Tibial nerve (tissue), 4 donors: ENCODE measurements at regions not wholly inside any gene's neighbourhood (a gene's known extent, or its start where the extent isn't known, plus 50 kb on each side); places are given as distances from the start of the nearest gene placed in this dataset.

Source experiments
- DNase-seq, 2 donors: peaks; one replicate each; pipeline ENCODE4 v3.0.0-alpha.2; 2019; ENCODE audit warnings: low spot score in 2 of 2
- H3K27ac ChIP-seq, 4 donors: fragments of 200-600 bp; sonication (generic) in 3 of 4; one replicate each; pipeline ENCODE4 v1.5.1; 2017 to 2019; ENCODE audit warnings: mild to moderate bottlenecking in 1 of 4
- H3K27me3 ChIP-seq, 2 donors: fragments of 200-600 bp; sonication (generic) in 1 of 2; one replicate each; pipeline versions ENCODE4 v1.5.1 to v1.6.0; 2017 to 2019
- H3K36me3 ChIP-seq, 3 donors: fragments of 200-600 bp; sonication (generic); one replicate each; pipeline ENCODE4 v1.5.1; 2018 to 2019
- H3K4me1 ChIP-seq, 4 donors: fragments of 200-600 bp; sonication (generic) in 3 of 4; one replicate each; pipeline ENCODE4 v1.5.1; 2017 to 2019
- H3K4me3 ChIP-seq, 4 donors: fragments of 200-600 bp; sonication (generic) in 3 of 4; one replicate each; pipeline ENCODE4 v1.5.1; 2017 to 2019; ENCODE audit warnings: mild to moderate bottlenecking in 1 of 4, moderate library complexity in 1 of 4
- H3K9me3 ChIP-seq, 4 donors: fragments of 200-600 bp; sonication (generic) in 3 of 4; one replicate each; pipeline ENCODE4 v1.5.1; 2017 to 2019
- EP300 ChIP-seq, 2 donors: sonication (generic); formaldehyde crosslinking; IDR thresholded peaks; one replicate each; pipeline ENCODE4 v1.6.1; 2017; ENCODE audit warnings: antibody characterized with exemption in 2 of 2, mild to moderate bottlenecking in 1 of 2
- POLR2A ChIP-seq, 2 donors: fragments of 450-650 bp; IDR thresholded peaks; one replicate each; pipeline ENCODE4 v1.6.1; 2017; ENCODE audit warnings: antibody characterized with exemption in 2 of 2, mild to moderate bottlenecking in 2 of 2, moderate library complexity in 2 of 2
- WGBS, 2 donors: methylation state at CpG; one replicate each; pipeline ENCODE4 v1.1.5; 2018; 5-methylcytosine and 5-hydroxymethylcytosine counted together
- TF ChIP-seq, protein P1 (sequence below), 5 experiments: fragments of 200-600 bp in 3 of 5; fragments of 450-650 bp in 2 of 5; sonication (generic) in 3 of 5; IDR thresholded peaks; one replicate each; pipeline ENCODE4 v1.5.1; 2016 to 2019; ENCODE audit warnings: antibody characterized with exemption in 5 of 5, mild to moderate bottlenecking in 3 of 5, moderate library complexity in 2 of 5

DNA sequence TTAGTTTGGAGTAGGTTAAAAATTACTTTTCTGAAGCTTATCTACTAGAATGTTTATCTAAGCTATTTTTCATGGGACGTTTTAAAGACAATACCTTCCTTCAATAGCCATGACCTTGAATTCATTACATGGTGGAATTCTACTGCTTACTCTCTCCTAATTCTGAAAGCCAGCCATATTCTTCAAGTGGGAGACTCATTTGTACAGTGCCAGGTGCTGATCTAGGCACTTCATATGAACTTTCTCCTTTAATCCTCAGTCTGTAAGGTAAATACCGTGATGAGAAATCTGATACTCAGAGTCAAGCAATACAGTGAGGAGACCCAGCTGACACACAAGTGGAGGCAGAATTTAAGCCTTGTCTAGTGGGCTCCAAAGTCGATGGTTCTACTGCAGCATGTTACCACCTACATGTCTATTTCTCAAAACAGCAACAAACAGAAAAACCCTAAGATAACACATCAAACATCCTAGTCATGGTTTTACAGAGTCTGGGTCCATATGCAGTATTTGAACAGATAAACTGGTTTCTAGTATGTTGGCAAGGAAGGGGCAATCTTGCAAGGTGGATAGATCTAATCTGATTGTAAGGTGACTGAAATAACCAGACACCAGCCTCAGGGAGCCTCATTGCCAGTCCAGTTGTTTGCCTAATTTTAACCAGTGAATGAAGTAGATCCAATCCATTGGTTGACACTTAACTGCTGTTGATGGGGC, 243.7 kb downstream of the PIK3R1 start:
- no peak overlapping the region for H3K4me3 ChIP-seq
- H3K4me1 ChIP-seq = peaks cover 0 to 20% (median 0%) of the 10 kb centered on the region in 4 donors
- TF ChIP-seq, protein P1, sequence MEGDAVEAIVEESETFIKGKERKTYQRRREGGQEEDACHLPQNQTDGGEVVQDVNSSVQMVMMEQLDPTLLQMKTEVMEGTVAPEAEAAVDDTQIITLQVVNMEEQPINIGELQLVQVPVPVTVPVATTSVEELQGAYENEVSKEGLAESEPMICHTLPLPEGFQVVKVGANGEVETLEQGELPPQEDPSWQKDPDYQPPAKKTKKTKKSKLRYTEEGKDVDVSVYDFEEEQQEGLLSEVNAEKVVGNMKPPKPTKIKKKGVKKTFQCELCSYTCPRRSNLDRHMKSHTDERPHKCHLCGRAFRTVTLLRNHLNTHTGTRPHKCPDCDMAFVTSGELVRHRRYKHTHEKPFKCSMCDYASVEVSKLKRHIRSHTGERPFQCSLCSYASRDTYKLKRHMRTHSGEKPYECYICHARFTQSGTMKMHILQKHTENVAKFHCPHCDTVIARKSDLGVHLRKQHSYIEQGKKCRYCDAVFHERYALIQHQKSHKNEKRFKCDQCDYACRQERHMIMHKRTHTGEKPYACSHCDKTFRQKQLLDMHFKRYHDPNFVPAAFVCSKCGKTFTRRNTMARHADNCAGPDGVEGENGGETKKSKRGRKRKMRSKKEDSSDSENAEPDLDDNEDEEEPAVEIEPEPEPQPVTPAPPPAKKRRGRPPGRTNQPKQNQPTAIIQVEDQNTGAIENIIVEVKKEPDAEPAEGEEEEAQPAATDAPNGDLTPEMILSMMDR (IDR thresholded peaks at IDR 0.05) = no peak
- TF ChIP-seq EP300 (IDR thresholded peaks at IDR 0.05) (no peak), POLR2A (IDR thresholded peaks at IDR 0.05) (no peak)
- no peaks in the 10 kb centered on the region for H3K27me3 ChIP-seq
- 69 to 70% methylated on average over 3 of the region's 3 CpGs for WGBS, 2 donors
- no peak for DNase-seq
- H3K27ac ChIP-seq = peak overlapping the region in 1 of 4 donors; percentile 36
- H3K9me3 ChIP-seq = peaks cover 0 to 2% (median 0%) of the 10 kb centered on the region in 4 donors
- H3K36me3 ChIP-seq = no peaks in the 10 kb centered on the region

DNA sequence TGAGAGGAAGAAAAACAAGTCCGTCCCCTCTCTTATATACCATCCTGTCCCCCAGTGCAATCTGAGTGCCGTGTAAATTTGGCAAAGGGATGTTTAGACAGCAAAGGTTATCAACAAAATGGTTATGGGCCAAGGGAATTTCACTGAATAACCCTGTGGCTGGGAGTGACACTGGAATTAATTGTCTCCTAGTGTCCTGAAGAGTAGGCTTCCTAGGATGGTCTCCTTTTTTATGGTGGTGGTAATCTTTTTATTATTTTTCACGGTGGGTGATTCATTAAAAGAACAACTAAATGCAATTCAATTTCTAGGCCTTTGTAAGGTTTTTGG, 244.2 kb downstream of the PIK3R1 start:
- 58 to 71% methylated on average over 3 of the region's 3 CpGs for WGBS, 2 donors
- no peak overlapping the region for H3K4me3 ChIP-seq
- no peak for TF ChIP-seq EP300 (IDR thresholded peaks at IDR 0.05)
- TF ChIP-seq POLR2A (IDR thresholded peaks at IDR 0.05) = no peak
- TF ChIP-seq, protein P1 (IDR thresholded peaks at IDR 0.05) = no peak
- no peaks in the 10 kb centered on the region for H3K27me3 ChIP-seq
- H3K27ac ChIP-seq = peak overlapping the region in 1 of 4 donors; percentile 36
- DNase-seq = no peak
- H3K9me3 ChIP-seq = no peaks in the 10 kb centered on the region
- H3K36me3 ChIP-seq = no peaks in the 10 kb centered on the region
- peaks cover 0 to 20% (median 0%) of the 10 kb centered on the region in 4 donors for H3K4me1 ChIP-seq

DNA sequence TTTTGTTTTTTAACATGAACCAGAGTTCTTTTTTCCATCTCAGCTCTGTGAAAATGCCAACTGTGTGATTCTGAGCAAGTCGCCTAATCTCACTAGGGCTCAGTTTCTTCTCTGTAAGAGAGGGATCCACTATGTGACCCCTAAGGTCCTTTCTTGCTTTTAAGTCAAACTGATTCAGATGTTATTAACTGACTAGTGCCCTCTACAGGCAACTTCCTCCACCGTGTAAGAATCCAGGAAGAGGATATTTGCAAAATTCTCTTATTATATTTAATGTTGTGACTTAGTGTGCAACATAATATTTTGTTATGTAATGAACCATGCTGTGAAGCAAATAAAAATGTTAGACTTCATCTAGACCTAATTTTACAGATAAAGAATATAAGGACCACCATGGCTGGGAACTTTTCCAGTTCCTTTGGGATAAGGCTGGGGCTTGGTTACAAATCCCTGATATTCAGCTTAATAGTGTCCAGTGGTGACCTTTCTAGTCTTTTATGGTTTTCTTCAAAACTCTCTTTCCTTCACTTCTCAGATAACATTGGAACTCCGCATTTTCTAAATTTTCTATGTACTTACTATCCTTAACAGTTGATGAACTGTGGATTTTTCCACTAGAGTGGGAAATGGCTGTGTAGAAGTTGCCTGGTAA, 244.7 kb downstream of the PIK3R1 start:
- no peak overlapping the region for H3K4me3 ChIP-seq
- DNase-seq = peak in 1 of 2 donors; percentile 88
- WGBS, 2 donors = 42 to 46% methylated on average over 3 of the region's 3 CpGs
- H3K4me1 ChIP-seq = peaks cover 0 to 20% (median 0%) of the 10 kb centered on the region in 4 donors
- TF ChIP-seq, protein P1 (IDR thresholded peaks at IDR 0.05) = peak; percentile 57 to 71 (median 66)
- no peak for TF ChIP-seq POLR2A (IDR thresholded peaks at IDR 0.05)
- peak in 1 of 2 donors; percentile 8 for TF ChIP-seq EP300 (IDR thresholded peaks at IDR 0.05)
- peak overlapping the region in 1 of 4 donors; percentile 36 for H3K27ac ChIP-seq
- no peaks in the 10 kb centered on the region for H3K27me3 ChIP-seq
- H3K36me3 ChIP-seq = no peaks in the 10 kb centered on the region
- H3K9me3 ChIP-seq = no peaks in the 10 kb centered on the region

DNA sequence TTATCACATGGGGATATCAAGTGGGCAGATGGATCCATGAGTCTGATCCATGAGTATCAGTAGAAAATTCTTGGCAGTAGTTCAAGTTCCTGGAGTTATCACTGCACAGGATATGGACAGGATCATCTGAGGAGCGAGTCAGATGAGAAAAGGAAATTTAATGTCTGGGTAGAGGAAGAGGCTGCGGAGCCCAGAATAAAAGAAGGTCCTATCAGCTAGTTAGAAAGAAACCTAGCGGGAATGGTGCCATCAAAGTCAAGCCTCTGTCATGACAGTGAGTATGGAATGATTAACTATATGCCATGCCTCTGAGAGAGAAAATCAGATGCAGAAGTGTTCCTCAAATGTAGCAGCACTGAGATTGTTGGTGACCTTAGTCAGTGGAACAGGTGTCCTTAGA, 248.1 kb downstream of the PIK3R1 start:
- no peak for TF ChIP-seq EP300 (IDR thresholded peaks at IDR 0.05)
- no peak for TF ChIP-seq POLR2A (IDR thresholded peaks at IDR 0.05)
- TF ChIP-seq, protein P1 (IDR thresholded peaks at IDR 0.05) = no peak
- Histone ChIP-seq H3K4me3 (no peak overlapping the region), H3K27ac (no peak overlapping the region), H3K27me3 (no peaks in the 10 kb centered on the region), H3K4me1 (peaks cover 0 to 12% (median 0%) of the 10 kb centered on the region in 4 donors), H3K9me3 (no peaks in the 10 kb centered on the region), H3K36me3 (no peaks in the 10 kb centered on the region)
- WGBS, 2 donors = 93% methylated on average over 3 of the region's 3 CpGs
- DNase-seq = no peak

DNA sequence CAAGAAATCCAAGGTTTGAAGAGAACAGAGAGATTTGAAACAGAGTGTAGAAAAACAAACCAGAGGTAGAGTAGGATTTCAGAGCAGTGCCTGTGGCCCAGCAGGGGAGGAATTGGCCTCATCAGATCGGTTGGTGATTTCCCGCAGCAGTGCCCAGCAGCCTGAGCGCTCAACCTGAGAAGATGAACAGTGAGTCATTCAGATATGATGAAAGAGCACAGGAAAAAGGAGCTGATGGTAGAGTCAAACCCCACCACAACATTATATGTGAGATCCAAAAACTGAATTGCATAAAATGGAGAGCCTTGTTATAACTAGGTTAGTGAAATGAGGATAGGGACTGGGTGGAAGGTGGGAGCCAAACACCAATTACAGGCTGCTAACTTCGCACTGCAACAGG, 248.9 kb downstream of the PIK3R1 start:
- H3K9me3 ChIP-seq = no peaks in the 10 kb centered on the region
- H3K27ac ChIP-seq = no peak overlapping the region
- no peaks in the 10 kb centered on the region for H3K27me3 ChIP-seq
- peaks cover 0 to 12% (median 0%) of the 10 kb centered on the region in 4 donors for H3K4me1 ChIP-seq
- DNase-seq = no peak
- 80 to 93% methylated on average over 4 of the region's 4 CpGs for WGBS, 2 donors
- H3K4me3 ChIP-seq = no peak overlapping the region
- no peaks in the 10 kb centered on the region for H3K36me3 ChIP-seq
- TF ChIP-seq, protein P1 (IDR thresholded peaks at IDR 0.05) = no peak
- no peak for TF ChIP-seq EP300 (IDR thresholded peaks at IDR 0.05)
- TF ChIP-seq POLR2A (IDR thresholded peaks at IDR 0.05) = no peak
